ENCODE measurements at regions not wholly inside any gene's neighbourhood (a gene's known extent, or its start where the extent isn't known, plus 50 kb on each side); places are given as distances from the start of the nearest gene placed in this dataset.

DNA sequence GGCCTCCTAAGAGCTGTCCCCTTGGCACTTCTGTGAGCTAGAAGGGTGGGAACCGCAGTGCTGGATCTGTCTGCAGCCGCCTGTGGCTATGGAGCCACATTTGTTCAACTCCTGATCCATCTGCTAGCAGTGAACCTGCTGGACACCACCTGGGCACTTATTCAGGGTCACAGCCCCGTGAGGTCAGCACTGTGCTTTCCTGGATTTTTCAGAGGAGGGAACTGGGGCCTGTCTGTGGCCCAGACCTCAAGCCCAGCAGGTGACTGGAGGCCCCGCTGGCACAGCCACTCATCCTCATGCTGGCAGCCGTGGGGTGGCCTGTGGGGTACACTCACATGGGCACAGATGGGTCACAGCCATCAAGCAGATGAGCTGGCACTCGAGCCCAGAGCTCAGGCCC lies 155.3 kb downstream of the TFCP2L1 start:
- no peak for TF ChIP-seq FOXK2 (IDR thresholded peaks at IDR 0.05)
- TF ChIP-seq, protein P1, sequence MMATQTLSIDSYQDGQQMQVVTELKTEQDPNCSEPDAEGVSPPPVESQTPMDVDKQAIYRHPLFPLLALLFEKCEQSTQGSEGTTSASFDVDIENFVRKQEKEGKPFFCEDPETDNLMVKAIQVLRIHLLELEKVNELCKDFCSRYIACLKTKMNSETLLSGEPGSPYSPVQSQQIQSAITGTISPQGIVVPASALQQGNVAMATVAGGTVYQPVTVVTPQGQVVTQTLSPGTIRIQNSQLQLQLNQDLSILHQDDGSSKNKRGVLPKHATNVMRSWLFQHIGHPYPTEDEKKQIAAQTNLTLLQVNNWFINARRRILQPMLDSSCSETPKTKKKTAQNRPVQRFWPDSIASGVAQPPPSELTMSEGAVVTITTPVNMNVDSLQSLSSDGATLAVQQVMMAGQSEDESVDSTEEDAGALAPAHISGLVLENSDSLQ (IDR thresholded peaks at IDR 0.05), result no peak
- TF ChIP-seq FOXM1 (IDR thresholded peaks at IDR 0.05; ENCODE audit: borderline replicate concordance), result no peak
- TF ChIP-seq BHLHE40 (IDR thresholded peaks at IDR 0.05; ENCODE audit: borderline replicate concordance), result no peak
- TF ChIP-seq NFRKB (IDR thresholded peaks at IDR 0.05), result no peak
- TF ChIP-seq SUZ12 (IDR thresholded peaks at IDR 0.05), result no peak
- no peak for TF ChIP-seq TARDBP (IDR thresholded peaks at IDR 0.05)
